Stimulated activated CD4-positive, alpha-beta T cell treated with anti-CD3 and anti-CD28 coated beads, Interleukin-1b, Interleukin-23, amount 100 ng/mL, for 48 hours (primary cell): ENCODE measurements at regions not wholly inside any gene's neighbourhood (a gene's known extent, or its start where the extent isn't known, plus 50 kb on each side); places are given as distances from the start of the nearest gene placed in this dataset.

Source experiments
- DNase-seq: peaks from one replicate; pipeline ENCODE4 v3.0.0-alpha.2; 2020

DNA sequence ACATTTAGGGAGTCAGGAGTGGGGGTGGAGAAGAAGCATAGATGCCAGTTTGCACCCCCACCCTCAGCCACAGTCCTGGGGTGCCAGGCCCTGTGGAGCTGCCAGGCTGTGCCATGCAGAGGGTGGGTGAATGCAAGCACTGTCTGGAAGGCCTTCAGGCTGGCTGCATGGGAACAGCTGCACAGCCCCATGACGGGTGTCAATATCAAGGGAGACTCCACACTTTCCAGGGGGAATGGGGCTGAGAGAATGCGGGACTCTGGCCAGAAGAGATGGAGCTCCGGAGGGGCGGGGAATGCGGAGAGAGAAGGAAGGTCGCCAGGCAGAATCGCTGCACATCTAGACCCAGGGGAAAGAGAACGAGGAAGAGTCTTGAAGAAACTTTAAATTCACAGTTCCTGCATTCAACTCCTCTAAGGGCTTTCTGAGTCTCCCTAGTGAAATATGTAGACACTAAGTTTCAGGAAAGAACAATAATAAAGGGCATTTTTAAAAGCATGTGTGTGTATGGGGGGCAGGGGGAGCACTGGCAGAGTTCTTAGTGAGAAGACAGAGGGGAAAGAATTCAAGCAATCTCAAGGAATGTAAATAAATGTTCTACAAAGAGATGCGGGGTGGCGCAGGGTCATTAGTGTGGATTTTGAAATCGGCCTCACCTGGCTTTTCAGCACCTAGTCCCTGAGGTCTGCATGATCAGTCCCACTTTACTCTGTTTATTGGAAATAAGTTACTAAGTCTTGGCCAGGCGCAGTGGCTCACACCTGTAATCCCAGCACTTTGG lies 59.1 kb downstream of the BOD1 start:
- DNase-seq: no peak

GRCh38 chr5:173556142-173557028 lies 60.1 kb downstream of the BOD1 start:
- DNase-seq: no peak

DNA sequence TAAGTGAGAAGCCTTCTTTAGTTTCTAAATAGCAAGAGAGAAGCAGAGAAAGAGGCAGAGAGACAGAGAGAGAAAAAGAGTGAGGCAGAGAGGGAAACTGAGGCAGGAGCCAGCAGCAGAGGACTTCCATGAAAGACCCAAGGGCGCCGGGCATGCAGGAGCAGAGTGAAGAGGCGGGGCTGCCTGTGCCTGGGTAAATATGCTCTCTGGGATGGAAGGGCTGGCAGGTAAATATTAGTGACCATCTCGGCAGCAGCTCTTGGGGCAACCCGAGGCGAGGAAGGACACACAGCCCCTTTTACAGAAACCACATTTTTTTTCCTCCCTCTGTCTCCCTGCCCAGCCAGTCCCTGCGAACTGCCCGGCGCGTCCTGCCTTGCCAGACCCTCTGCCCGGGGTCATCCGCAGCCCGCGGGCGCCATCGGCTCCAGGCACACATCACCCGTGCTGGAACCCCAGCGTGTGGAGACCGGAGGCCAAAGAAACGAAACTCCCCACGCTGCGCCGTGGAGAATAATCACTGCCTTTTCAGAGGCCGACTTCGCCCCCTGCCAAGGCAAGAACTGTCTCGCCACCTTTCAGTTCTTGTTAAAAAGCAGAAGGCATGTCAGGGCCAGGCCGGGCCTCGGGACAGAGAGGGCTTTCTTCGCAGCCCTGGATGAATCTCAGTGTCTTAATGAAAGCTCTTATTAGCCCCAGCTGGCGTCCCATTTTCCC lies 61.3 kb downstream of the BOD1 start:
- DNase-seq: no peak

DNA sequence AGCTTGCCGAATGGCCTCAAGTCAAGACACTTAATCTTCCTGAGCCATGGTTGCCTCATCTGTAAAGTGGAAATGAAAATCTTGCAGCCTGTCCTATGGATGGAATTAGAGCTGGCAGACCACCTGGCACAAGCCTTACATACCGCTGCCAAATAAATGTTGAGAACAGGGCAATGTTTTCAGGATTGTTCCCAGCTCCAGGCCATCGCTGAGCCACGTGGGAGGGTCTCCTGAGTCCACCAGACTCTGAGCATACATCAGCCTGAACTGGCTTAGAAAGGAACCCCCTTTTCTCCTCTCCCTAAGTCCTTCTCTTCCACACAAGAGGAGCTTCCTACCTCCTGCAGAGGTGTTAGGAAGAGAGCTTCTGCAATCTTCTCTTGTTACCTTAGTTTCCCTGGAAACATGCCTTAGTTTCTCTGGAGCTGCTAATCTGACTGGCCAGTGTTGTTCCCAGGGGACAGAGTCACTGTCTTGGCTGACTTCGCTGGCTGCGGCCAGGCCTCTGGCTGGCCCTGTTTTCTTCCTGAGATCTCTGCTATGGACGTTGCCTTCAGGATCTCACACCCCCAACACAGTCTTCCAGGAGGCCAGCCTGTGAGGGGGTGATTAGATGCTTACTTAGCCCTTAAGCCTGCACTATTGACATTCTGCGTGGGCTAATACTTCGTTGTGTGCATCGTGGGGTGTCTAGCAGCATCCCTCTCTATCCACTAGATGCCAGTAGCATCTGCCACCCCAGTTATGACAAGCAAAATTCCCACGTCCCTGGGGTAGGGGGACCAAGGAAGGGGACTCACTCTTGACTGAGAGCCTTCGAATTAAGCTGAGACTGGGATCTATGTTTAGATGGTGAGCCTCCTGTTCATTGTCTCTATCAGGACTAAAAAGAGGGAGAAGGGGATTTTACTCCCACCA lies 62.2 kb downstream of the BOD1 start:
- DNase-seq: no peak

- no peak for DNase-seq
Measured at GRCh38 chr5:173550641-173551040, 65.8 kb downstream of the BOD1 start.

- DNase-seq: no peak
Measured at GRCh38 chr5:173549644-173550043, 66.8 kb downstream of the BOD1 start.

DNA sequence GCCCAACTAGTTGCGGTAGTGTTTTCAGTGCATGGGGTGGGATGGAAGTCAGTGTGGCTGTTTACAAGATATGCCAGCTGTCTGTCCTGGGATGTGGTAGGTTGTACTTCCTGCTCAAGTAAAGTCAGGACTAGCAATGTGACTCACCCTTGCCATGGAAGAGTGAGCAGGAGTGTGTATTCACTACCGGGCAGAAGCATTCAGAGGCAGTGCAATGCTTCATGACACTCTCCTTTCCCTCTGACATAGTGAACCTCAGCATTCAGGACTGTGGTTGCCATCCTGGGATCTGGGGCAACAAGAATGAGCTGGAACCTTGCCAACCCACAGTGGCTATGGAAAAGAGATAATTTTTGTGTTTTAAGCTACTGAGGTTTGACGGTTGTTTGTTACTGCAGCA lies 68.9 kb downstream of the BOD1 start:
- no peak for DNase-seq

- no peak for DNase-seq
Measured at GRCh38 chr5:173542964-173543363, 73.5 kb downstream of the BOD1 start.

DNA sequence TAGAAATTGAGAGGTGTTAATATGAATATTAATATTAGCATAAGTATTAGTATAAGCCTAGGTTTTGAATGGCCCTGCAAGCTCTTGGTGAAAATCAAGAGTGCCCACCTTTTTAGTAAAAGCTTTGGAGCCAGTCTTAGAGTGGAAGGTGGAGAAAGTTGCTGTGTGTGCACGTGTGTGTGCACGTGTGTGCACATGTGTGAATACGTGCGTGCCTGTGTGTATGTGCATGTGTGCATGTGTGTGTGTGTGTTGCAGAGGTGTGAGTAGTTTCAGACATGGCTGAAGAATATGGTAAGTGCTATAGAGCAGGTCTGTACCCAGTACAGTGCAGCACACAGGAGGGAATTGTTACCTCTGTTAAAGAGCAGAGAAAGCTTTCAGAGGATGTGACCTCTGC lies 74.3 kb downstream of the BOD1 start:
- DNase-seq: no peak

GRCh38 chr5:173538654-173539053 lies 77.8 kb downstream of the BOD1 start:
- DNase-seq: no peak

DNA sequence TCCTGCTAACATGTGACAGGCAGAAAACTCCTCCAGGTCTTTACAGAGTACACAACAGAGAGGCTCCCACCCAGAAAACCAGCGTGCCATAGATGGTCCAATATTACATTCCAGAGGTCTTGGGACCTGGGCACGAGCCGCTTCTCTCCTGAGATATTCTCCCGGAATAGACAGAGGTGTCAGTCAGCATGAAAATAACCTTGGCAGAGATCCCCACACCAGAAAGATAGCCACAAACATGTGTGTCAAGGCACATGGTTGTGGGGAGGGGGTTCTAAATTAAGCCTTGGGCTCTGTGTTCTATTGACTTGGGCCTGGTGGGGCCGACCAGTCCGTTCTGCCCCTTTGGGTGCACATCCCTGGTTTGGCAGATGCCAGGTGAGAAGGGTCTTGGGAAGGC lies 78.4 kb downstream of the BOD1 start:
- no peak for DNase-seq

- no peak for DNase-seq
Measured at GRCh38 chr5:173537228-173537627, 79.2 kb downstream of the BOD1 start.

- no peak for DNase-seq
Measured at GRCh38 chr5:173535976-173536639, 80.3 kb downstream of the BOD1 start.

GRCh38 chr5:173535166-173535975 lies 81.1 kb downstream of the BOD1 start:
- DNase-seq: no peak

DNA sequence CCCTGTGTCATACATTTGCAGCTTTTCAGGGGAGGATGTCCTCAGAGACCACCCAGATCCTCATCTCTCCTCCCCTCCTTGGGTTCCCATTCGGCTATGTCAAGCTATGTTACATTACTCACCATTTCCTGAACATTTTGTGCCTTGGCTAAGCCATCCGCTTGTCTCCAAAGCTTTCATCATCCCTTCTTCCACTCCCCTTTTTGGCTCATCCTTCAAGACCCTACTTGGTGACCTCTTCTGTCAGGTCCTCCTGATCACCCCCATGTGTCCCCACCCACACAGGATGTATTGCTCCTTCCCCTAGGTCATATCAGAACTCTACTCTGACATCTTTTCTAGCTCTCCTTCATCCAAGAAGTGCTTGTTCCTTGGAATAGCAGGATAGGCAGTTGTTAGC lies 81.8 kb downstream of the BOD1 start:
- no peak for DNase-seq

DNA sequence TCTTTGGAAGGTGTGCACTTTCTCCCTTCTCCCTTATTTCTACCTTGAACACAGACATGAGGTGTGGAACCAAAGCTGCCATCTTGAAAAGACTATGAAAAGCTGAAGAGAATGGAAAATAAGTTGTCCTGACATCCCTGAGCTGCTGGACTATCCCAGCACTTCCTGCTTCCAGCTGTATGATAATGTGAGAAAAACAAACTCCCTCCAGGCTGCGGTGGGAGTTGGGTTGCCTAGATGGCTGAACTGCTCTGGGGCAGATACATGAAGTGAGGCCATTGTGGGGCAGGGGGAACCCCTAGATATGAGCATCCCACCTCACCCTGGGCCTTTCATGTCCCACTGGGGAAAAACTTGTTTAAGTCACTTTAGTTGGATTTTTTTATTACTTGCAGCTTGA lies 82.4 kb downstream of the BOD1 start:
- no peak for DNase-seq

DNA sequence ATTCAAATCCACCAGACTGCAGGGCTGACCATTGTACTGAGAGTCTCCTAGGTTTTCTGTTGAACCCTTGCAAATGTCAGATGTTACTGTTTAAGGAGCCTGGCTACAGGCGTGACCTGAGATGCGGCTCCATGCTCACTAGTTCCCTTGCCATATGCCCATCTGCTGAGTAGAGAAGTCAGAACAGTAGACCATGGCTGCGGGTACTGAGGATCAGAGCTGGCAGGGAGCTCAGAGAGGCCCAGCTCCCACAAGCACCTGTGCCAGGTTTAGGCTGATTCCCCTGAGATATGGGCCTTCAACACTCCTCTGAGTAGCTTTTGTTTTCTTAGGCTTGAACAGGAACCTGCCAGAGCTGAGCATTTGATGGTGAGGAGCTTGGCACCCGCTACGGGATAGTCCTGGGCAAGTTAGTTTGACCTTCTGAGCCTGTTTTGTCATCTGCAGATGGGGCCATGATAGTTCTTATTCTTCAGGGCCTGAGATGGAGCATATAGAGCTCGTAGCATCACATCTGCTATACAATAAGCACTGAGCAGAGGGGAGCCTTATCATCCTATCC lies 83.7 kb downstream of the BOD1 start:
- no peak for DNase-seq

DNA sequence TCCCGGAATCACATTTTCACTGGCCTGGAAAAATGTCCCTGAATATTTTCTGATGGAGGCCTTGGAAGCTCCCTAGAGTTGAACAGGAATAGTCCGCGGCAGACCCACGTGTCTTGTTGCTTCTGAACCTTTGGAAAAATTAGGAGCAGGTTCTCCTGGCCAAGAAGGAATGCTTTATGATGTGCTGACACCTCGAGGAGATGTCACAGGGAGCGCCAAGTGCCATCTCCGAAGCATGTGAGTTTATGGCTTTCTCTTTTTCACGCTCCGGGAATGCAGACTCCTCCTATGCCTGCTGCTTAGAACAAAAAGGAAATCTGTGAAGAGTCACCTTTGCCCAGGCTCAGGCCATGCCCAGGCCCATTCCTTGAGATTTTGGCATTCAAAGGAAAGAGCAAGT lies 84.6 kb downstream of the BOD1 start:
- DNase-seq: no peak

- DNase-seq: no peak
Measured at GRCh38 chr5:173530547-173530946, 85.9 kb downstream of the BOD1 start.

- no peak for DNase-seq
Measured at GRCh38 chr5:173529861-173530260, 86.6 kb downstream of the BOD1 start.

GRCh38 chr5:173527671-173528070 lies 88.8 kb downstream of the BOD1 start:
- no peak for DNase-seq
